WI38 (cell line): ENCODE measurements at regions not wholly inside any gene's neighbourhood (a gene's known extent, or its start where the extent isn't known, plus 50 kb on each side); places are given as distances from the start of the nearest gene placed in this dataset.

Experiments
- H3K4me3 ChIP-seq: 2 replicates; pipeline ENCODE4 v1.5.1; 2011; ENCODE audit warnings: low read depth, mild to moderate bottlenecking, control low read depth, low read length
- TF ChIP-seq, protein P1 (sequence below): IDR thresholded peaks from 2 replicates; pipeline ENCODE4 v1.5.1; 2012; ENCODE audit warnings: low read depth, mild to moderate bottlenecking, control low read depth, low read length

DNA sequence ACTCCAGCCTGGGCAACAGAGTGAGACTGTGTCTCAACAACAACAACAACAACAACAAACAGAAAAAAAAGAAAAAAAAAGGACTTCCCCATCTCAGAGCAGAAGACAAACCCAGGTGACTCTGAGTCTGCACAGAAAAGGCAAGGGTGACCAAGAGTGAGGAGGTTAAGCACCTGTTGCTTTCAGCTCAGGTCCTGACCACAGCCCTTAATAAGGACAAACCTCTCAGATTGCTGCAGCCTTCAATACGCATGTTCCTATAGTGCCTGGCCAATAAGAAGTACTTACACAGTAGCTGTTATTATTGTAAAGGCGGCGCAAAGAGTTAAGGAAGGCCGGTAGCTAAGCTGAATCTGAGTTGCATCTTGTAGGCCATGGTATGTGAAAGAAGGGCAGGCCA is 102.3 kb upstream of the MSX2 start:
- H3K4me3 ChIP-seq = no peak overlapping the region
- TF ChIP-seq, protein P1, sequence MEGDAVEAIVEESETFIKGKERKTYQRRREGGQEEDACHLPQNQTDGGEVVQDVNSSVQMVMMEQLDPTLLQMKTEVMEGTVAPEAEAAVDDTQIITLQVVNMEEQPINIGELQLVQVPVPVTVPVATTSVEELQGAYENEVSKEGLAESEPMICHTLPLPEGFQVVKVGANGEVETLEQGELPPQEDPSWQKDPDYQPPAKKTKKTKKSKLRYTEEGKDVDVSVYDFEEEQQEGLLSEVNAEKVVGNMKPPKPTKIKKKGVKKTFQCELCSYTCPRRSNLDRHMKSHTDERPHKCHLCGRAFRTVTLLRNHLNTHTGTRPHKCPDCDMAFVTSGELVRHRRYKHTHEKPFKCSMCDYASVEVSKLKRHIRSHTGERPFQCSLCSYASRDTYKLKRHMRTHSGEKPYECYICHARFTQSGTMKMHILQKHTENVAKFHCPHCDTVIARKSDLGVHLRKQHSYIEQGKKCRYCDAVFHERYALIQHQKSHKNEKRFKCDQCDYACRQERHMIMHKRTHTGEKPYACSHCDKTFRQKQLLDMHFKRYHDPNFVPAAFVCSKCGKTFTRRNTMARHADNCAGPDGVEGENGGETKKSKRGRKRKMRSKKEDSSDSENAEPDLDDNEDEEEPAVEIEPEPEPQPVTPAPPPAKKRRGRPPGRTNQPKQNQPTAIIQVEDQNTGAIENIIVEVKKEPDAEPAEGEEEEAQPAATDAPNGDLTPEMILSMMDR = no peak

DNA sequence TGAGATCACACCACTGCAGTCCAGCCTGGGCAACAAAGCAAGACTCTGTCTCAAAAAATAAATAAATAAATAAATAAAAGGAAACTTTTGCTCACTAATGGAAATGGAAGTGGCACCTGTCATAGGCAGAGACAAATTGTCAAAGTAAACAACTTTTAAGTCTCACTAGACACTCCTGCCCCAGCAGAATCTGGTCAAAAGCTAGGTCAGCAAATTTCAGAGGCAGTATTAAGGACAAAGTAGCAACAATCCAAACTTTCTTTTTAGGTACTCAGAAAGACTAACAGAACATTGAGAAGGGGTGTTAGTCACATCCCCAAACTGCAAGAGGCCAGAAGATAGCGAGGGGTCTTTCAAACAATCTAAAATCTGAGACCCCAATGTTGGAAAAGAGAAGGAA is 101.4 kb upstream of the MSX2 start:
- no peak overlapping the region for H3K4me3 ChIP-seq
- TF ChIP-seq, protein P1 = no peak

DNA sequence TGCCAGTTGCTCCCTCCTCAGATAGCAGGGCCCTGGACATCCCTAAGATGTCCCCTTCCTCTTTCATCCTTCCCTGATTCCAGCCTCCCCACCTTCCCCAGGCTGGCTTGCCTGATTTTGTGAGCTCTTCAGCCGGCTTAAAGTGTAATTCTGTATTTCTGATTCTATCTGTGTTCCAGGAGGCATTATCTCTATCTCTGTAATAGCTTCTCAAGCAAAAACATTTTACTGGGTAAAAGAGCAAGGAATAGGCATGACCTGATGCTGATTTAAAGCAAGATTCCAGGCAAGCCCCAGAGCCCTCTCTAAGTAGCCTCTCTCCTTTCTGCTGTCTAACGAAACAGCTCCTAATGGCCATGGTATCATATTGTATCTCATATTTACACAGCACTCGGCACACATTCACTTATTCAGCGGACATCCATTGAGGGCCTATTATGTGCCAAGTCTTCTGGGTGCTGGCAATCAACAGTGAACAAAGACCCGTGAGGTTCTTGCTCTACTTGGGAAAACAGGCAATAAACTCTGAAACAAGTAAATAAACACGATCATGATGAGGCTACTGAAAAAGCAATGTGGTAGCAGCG is 100.9 kb upstream of the MSX2 start:
- TF ChIP-seq, protein P1 = no peak
- no peak overlapping the region for H3K4me3 ChIP-seq

DNA sequence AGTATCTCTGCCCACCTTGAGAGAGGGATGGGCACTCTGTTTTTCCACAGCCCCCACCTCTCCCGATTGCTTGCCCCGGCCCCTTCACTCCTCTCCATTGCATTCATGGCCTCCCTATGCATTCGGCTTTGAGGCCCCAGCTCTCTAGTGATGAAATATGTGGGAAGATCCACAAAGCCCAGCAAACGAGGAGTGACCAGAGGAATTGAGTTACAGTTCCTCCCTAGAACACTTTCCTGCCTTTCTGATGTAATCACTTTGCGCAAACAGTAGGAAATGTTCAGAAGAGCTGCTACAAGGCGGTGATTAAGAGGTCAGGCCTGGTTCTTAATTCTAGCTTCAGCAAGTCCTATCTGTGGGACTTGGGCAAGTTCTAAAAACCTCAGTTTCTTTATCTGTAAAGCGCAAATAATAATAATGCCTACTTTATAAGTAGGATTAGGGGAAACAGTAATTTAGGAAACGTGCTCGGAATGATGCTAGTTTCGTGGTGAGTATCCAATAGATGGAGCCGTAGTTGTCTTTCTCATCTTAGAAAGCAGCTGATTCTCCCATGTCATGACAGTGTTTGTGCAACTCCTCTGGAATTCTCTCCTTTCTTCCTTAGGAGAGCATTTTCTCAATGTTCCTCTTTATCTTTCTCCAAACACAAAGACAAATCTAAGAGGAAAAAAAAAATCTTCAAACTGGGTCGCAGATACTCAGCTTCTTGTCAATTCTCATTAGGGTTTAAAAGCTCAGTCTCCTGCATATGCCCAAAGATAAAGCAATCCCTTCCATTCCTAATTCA is 99.5 kb upstream of the MSX2 start:
- TF ChIP-seq, protein P1 = no peak
- H3K4me3 ChIP-seq = no peak overlapping the region

DNA sequence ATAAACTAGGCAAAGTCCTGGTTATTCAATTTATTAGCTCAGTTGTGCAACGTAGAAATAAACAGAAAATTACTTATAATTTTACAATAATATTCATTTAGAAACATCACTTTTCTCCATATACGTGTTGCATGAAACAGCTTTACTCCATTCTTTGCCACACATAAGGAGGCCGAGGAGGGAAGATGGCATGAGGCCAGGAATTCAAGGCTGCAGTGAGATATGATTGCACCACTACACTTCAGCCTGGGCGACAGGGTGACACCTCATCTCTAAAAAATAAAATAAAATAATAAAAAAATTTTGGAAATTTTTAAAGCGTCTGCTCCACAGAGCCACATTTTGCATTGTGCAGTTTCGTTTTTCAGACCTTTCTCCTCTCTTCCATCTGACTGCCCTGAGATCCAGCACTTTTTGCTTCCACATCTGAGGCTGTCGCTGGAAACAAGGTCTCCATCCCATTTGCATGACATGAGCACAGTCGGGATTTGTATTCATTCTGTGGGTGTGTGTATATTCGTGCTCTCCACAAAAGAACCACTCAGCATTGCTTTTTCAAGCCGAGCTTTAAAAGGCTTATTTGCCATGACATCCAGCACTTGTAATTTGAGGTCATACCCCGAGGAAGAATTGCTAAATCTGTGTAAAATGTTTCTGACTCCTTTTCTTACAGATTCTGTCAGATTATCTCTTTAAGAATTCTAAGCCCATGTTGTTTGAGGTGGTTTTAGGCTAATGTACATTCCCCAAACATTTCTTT is 98.6 kb upstream of the MSX2 start:
- TF ChIP-seq, protein P1 = no peak
- no peak overlapping the region; the same call in 1 of the 2 replicates for H3K4me3 ChIP-seq

DNA sequence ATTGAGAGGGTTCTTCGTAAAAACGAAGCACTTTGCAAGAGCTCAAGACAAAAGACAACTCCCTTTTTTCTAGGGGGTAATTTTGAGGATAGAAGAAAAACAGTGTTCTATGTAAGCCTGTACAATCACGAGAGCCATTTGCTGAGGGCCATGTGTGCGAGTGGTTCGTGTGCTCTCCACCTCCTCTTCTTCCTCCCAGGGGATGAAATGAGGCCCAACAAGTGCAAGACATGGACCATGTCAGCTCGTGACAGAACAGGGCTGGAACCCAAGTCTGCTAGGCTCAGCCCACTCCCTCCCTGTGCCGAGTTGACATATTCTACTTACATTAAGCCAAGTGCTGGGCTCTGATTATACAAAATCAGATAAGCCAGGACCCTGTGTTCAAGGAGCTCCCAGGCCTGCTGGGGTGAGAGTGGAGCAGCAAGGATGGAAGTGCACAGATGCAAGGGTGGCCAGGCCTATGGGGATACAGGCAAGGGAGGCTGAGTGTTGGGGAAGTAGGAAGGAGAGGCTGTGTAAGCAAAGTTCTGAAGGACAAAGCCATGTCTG is 97.9 kb upstream of the MSX2 start:
- TF ChIP-seq, protein P1 = no peak

More for the DNA sequence above, 97.9 kb upstream of the MSX2 start:
- H3K4me3 ChIP-seq = no peak overlapping the region
